ENCODE measurements at regions not wholly inside any gene's neighbourhood (a gene's known extent, or its start where the extent isn't known, plus 50 kb on each side); places are given as distances from the start of the nearest gene placed in this dataset.

GRCh38 chr11:128232588-128232987 lies 354.8 kb downstream of the ETS1 start:
- H2AFZ ChIP-seq (replicated peaks; ENCODE audit: low read length, poor library complexity), result no peak overlapping the region
- intact Hi-C loops (cut with micrococcal nuclease), result no loop called here
- no peaks in the 10 kb centered on the region for H3K9me1 ChIP-seq (ENCODE audit: insufficient read depth, low read length)
- DNase-seq (no peak), ATAC-seq (ENCODE audit: low read depth) (no peak)
- no CpG with 5 or more reads among the region's 5 CpGs for WGBS, 2 experiments (ENCODE audit: extremely low coverage in 2 of 2, insufficient read length in 1 of 2)
- no peak overlapping the region for H3K56ac ChIP-seq (ENCODE audit: extremely low read depth, insufficient read depth, low read length)
- no peak overlapping the region for H3K4me2 ChIP-seq (ENCODE audit: low read depth, low read length)
- in situ Hi-C loops (cut with MboI; ENCODE audit: low sequenced_read_pairs), result no loop called here
- dilution Hi-C loops (cut with HindIII; ENCODE audit: low sequenced_read_pairs, unreplicated experiment), result no loop called here
- H3K9ac ChIP-seq (ENCODE audit: low read depth, low read length), result no peak overlapping the region
- H3K14ac ChIP-seq (replicated peaks; ENCODE audit: low read depth, low read length), result no peak overlapping the region
- no peak overlapping the region for H3K23ac ChIP-seq (ENCODE audit: low read depth, low read length)
- H4K8ac ChIP-seq (ENCODE audit: low read depth in 2 of 2, low read length in 2 of 2), result no peak overlapping the region
- no peak overlapping the region for H2BK15ac ChIP-seq (ENCODE audit: low read depth, low read length)
- no peak overlapping the region for H2BK20ac ChIP-seq (ENCODE audit: low read depth, low read length)
- H4K20me1 ChIP-seq (ENCODE audit: insufficient read depth, low read length), result no peaks in the 10 kb centered on the region
- H2AK9ac ChIP-seq (replicated peaks; ENCODE audit: low read depth, low read length, poor library complexity), result no peak overlapping the region
- H3K4ac ChIP-seq (ENCODE audit: low read depth, low read length), result no peak overlapping the region
- CTCF ChIA-PET, result no interaction called here
- peaks cover 3% of the 10 kb centered on the region; the same call in 1 of the 2 replicates for H3K4me1 ChIP-seq (ENCODE audit: control insufficient read depth, insufficient read depth, low read length)
- H3K36me3 ChIP-seq (ENCODE audit: control insufficient read depth, insufficient read depth, low read length), result no peaks in the 10 kb centered on the region
- H3K27ac ChIP-seq (ENCODE audit: insufficient read depth, low read length), result no peak overlapping the region
- no peak overlapping the region for H2AK5ac ChIP-seq (ENCODE audit: low read depth, low read length)
- H3K18ac ChIP-seq (ENCODE audit: low read depth, low read length), result no peak overlapping the region
- TF ChIP-seq RCOR1 (IDR thresholded peaks at IDR 0.05; ENCODE audit: insufficient replicate concordance, low read length) (no peak), CEBPB (IDR thresholded peaks at IDR 0.05; ENCODE audit: low read depth, low read length) (no peak), POLR2A (IDR thresholded peaks at IDR 0.05; ENCODE audit: low read depth, low read length) (no peak), SMC3 (IDR thresholded peaks at IDR 0.05; ENCODE audit: low read depth, low read length) (no peak), RFX5 (IDR thresholded peaks at IDR 0.05; ENCODE audit: low read depth, low read length) (no peak), NFE2L2 (IDR thresholded peaks at IDR 0.05; ENCODE audit: low read depth, low read length) (no peak), FOS (IDR thresholded peaks at IDR 0.05; ENCODE audit: low read depth, low read length) (no peak), MAFK (IDR thresholded peaks at IDR 0.05; ENCODE audit: low read depth, low read length) (no peak), CTCF (conservative IDR thresholded peaks at IDR 0.05; ENCODE audit: low read depth, low read length) (no peak), RAD21 (IDR thresholded peaks at IDR 0.05; ENCODE audit: low read length) (no peak), MXI1 (IDR thresholded peaks at IDR 0.05; ENCODE audit: borderline replicate concordance, low read depth, low read length) (no peak), BHLHE40 (IDR thresholded peaks at IDR 0.05; ENCODE audit: low read depth, low read length) (no peak), MAZ (IDR thresholded peaks at IDR 0.05; ENCODE audit: borderline replicate concordance, low read depth, low read length) (no peak), CHD1 (IDR thresholded peaks at IDR 0.05; ENCODE audit: low read depth, low read length) (no peak)
- TF ChIP-seq, protein P1, sequence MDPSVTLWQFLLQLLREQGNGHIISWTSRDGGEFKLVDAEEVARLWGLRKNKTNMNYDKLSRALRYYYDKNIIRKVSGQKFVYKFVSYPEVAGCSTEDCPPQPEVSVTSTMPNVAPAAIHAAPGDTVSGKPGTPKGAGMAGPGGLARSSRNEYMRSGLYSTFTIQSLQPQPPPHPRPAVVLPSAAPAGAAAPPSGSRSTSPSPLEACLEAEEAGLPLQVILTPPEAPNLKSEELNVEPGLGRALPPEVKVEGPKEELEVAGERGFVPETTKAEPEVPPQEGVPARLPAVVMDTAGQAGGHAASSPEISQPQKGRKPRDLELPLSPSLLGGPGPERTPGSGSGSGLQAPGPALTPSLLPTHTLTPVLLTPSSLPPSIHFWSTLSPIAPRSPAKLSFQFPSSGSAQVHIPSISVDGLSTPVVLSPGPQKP (IDR thresholded peaks at IDR 0.05; ENCODE audit: borderline replicate concordance, low read depth, low read length), result no peak
- no peaks in the 10 kb centered on the region for H3K9me3 ChIP-seq (ENCODE audit: control insufficient read depth, insufficient read depth, low read length)
- no peaks in the 10 kb centered on the region for H3K27me3 ChIP-seq (ENCODE audit: control insufficient read depth, insufficient read depth, low read length)
- H4K91ac ChIP-seq (ENCODE audit: insufficient read depth, low read depth, low read length), result no peak overlapping the region
- POLR2A ChIA-PET (ENCODE audit: unreplicated experiment), result no interaction called here
- H2BK120ac ChIP-seq (ENCODE audit: low read depth, low read length), result no peak overlapping the region
- no peak overlapping the region for H2BK5ac ChIP-seq (ENCODE audit: low read depth, low read length, poor library complexity, severe bottlenecking)
- no peaks in the 10 kb centered on the region for H3K79me1 ChIP-seq (ENCODE audit: low read depth in 1 of 2, low read length in 2 of 2)
- no peak overlapping the region for H3K4me3 ChIP-seq (ENCODE audit: insufficient read depth, low read depth, low read length)
- H4K5ac ChIP-seq (ENCODE audit: low read depth, low read length), result no peak overlapping the region
- no TSS peak for BruUV-seq (replicated peaks)
